Keratinocyte (primary cell): ENCODE measurements at regions not wholly inside any gene's neighbourhood (a gene's known extent, or its start where the extent isn't known, plus 50 kb on each side); places are given as distances from the start of the nearest gene placed in this dataset.

Experiments used
- DNase-seq: peaks from one replicate; pipeline ENCODE4 v3.0.0-alpha.2; 2011; ENCODE audit warnings: low read depth, missing footprints, low spot score
- FAIRE-seq: peaks from 2 replicates; lab custom pipeline; 2011; peaks lifted over from hg19 to GRCh38; lab: Jason Lieb, UNC
- H2AFZ ChIP-seq: 2 replicates; pipeline ENCODE4 v1.6.0; 2012; ENCODE audit warnings: low read length, control low read depth, inconsistent platforms; ENCODE audit not compliant: control insufficient read depth
- H3K27ac ChIP-seq: 2 replicates; pipeline ENCODE4 v1.5.1; 2011; ENCODE audit warnings: low read length; ENCODE audit not compliant: control insufficient read depth, insufficient read depth
- H3K27me3 ChIP-seq: 3 replicates; pipeline ENCODE4 v1.6.0; 2011; ENCODE audit warnings: low read length; ENCODE audit not compliant: control insufficient read depth, insufficient read depth; ENCODE audit errors: extremely low read depth
- H3K36me3 ChIP-seq, 2 experiments: 2 replicates in 1 of 2; 3 replicates in 1 of 2; pipeline ENCODE4 v1.5.1; 2011; ENCODE audit warnings: low read length in 2 of 2, mild to moderate bottlenecking in 1 of 2; ENCODE audit not compliant: control insufficient read depth in 2 of 2, insufficient read depth in 2 of 2; ENCODE audit errors: extremely low read depth in 1 of 2
- H3K4me1 ChIP-seq: 3 replicates; pipeline ENCODE4 v1.5.1; 2011; ENCODE audit warnings: low read length; ENCODE audit not compliant: control insufficient read depth, insufficient read depth; ENCODE audit errors: extremely low read depth
- H3K4me2 ChIP-seq: 3 replicates; pipeline ENCODE4 v1.6.0; 2011; ENCODE audit warnings: low read depth, low read length; ENCODE audit not compliant: control insufficient read depth, insufficient read depth; ENCODE audit errors: extremely low read depth
- H3K4me3 ChIP-seq, 3 experiments: fragments of 200-600 bp in 1 of 3; sonication (generic) in 1 of 3; 2 replicates in 2 of 3; 3 replicates in 1 of 3; pipeline ENCODE4 v1.5.1; 2011 to 2016; ENCODE audit warnings: low read length in 3 of 3, mild to moderate bottlenecking in 3 of 3, control low read depth in 2 of 3, inconsistent platforms in 1 of 3, low read depth in 1 of 3, mixed read lengths in 1 of 3, mixed run types in 1 of 3, moderate library complexity in 1 of 3; ENCODE audit not compliant: control insufficient read depth in 2 of 3, insufficient read depth in 2 of 3; ENCODE audit errors: extremely low read depth in 1 of 3
- H3K79me2 ChIP-seq: 2 replicates; pipeline ENCODE4 v1.6.0; 2012; ENCODE audit warnings: low read length; ENCODE audit not compliant: control insufficient read depth, insufficient read depth
- H3K9ac ChIP-seq: 3 replicates; pipeline ENCODE4 v1.6.0; 2011; ENCODE audit warnings: low read length; ENCODE audit not compliant: control insufficient read depth, insufficient read depth; ENCODE audit errors: extremely low read depth
- H3K9me1 ChIP-seq: 3 replicates; pipeline ENCODE4 v1.6.0; 2011; ENCODE audit warnings: low read length; ENCODE audit not compliant: control insufficient read depth, insufficient read depth; ENCODE audit errors: extremely low read depth
- H3K9me3 ChIP-seq: 2 replicates; pipeline ENCODE4 v1.5.1; 2012; ENCODE audit warnings: low read depth, low read length; ENCODE audit not compliant: control insufficient read depth
- H4K20me1 ChIP-seq: 3 replicates; pipeline ENCODE4 v1.6.0; 2011; ENCODE audit warnings: low read length; ENCODE audit not compliant: control insufficient read depth, insufficient read depth; ENCODE audit errors: extremely low read depth
- EZH2 ChIP-seq: IDR thresholded peaks from one replicate; pipeline ENCODE4 v1.6.1; 2012; ENCODE audit warnings: inconsistent platforms, mild to moderate bottlenecking, low read length, moderate library complexity
- dilution Hi-C: fragments of 300-500 bp; cut with MboI; formaldehyde crosslinking; loops from one replicate; pipeline ENCODE4 v1.7.0; 2020; ENCODE audit warnings: low sequenced_read_pairs; ENCODE audit not compliant: extremely low pct_ligation_motif_present
- TF ChIP-seq, protein P1 (sequence below), 3 experiments: IDR thresholded peaks in 1 of 3; conservative IDR thresholded peaks in 1 of 3; optimal IDR thresholded peaks in 1 of 3; 2 replicates in 2 of 3; 3 replicates in 1 of 3; pipeline versions ENCODE3 to v1.5.1; 2011; ENCODE audit warnings: low read length in 3 of 3, mild to moderate bottlenecking in 3 of 3, moderate library complexity in 2 of 3, control low read depth in 1 of 3, inconsistent platforms in 1 of 3; ENCODE audit not compliant: insufficient read depth in 2 of 3; ENCODE audit errors: extremely low read depth in 1 of 3

GRCh38 chr6:1257778-1258177, 54.1 kb upstream of the FOXQ1 start:
- H3K4me3 ChIP-seq = no peak overlapping the region
- DNase-seq (no peak), FAIRE-seq (no peak)
- no peak overlapping the region for H3K9ac ChIP-seq
- no peaks in the 10 kb centered on the region for H3K36me3 ChIP-seq
- no peaks in the 10 kb centered on the region for H4K20me1 ChIP-seq
- TF ChIP-seq, protein P1, sequence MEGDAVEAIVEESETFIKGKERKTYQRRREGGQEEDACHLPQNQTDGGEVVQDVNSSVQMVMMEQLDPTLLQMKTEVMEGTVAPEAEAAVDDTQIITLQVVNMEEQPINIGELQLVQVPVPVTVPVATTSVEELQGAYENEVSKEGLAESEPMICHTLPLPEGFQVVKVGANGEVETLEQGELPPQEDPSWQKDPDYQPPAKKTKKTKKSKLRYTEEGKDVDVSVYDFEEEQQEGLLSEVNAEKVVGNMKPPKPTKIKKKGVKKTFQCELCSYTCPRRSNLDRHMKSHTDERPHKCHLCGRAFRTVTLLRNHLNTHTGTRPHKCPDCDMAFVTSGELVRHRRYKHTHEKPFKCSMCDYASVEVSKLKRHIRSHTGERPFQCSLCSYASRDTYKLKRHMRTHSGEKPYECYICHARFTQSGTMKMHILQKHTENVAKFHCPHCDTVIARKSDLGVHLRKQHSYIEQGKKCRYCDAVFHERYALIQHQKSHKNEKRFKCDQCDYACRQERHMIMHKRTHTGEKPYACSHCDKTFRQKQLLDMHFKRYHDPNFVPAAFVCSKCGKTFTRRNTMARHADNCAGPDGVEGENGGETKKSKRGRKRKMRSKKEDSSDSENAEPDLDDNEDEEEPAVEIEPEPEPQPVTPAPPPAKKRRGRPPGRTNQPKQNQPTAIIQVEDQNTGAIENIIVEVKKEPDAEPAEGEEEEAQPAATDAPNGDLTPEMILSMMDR (optimal IDR thresholded peaks at IDR 0.05 in 1 of 3, IDR thresholded peaks at IDR 0.05 in 1 of 3, conservative IDR thresholded peaks at IDR 0.05 in 1 of 3; ENCODE audit: extremely low read depth in 1 of 3, insufficient read depth in 2 of 3, low read length in 3 of 3) = no peak
- no peak for TF ChIP-seq EZH2
- H3K27ac ChIP-seq = no peak overlapping the region
- H3K27me3 ChIP-seq = no peaks in the 10 kb centered on the region
- H3K9me3 ChIP-seq = no peaks in the 10 kb centered on the region
- no peak overlapping the region for H3K4me2 ChIP-seq
- H3K9me1 ChIP-seq = no peaks in the 10 kb centered on the region
- no peaks in the 10 kb centered on the region for H3K79me2 ChIP-seq
- no peaks in the 10 kb centered on the region for H3K4me1 ChIP-seq
- dilution Hi-C loops = no loop called here
- no peak overlapping the region for H2AFZ ChIP-seq

- no peak overlapping the region for H3K4me2 ChIP-seq
- TF ChIP-seq, protein P1 (optimal IDR thresholded peaks at IDR 0.05 in 1 of 3, IDR thresholded peaks at IDR 0.05 in 1 of 3, conservative IDR thresholded peaks at IDR 0.05 in 1 of 3; ENCODE audit: extremely low read depth in 1 of 3, insufficient read depth in 2 of 3, low read length in 3 of 3) = no peak
- TF ChIP-seq EZH2 = no peak
- H2AFZ ChIP-seq = no peak overlapping the region
- H3K4me3 ChIP-seq = no peak overlapping the region
- H3K4me1 ChIP-seq = no peaks in the 10 kb centered on the region
- H3K36me3 ChIP-seq = no peaks in the 10 kb centered on the region
- FAIRE-seq (no peak), DNase-seq (no peak)
- no peaks in the 10 kb centered on the region for H3K9me1 ChIP-seq
- no peaks in the 10 kb centered on the region for H3K79me2 ChIP-seq
- H3K27me3 ChIP-seq = no peaks in the 10 kb centered on the region
- H4K20me1 ChIP-seq = no peaks in the 10 kb centered on the region
- dilution Hi-C loops = no loop called here
- H3K27ac ChIP-seq = no peak overlapping the region
- H3K9me3 ChIP-seq = no peaks in the 10 kb centered on the region
- no peak overlapping the region for H3K9ac ChIP-seq
Observed at GRCh38 chr6:1256435-1257008, 55.4 kb upstream of the FOXQ1 start.
